ENCODE measurements at regions not wholly inside any gene's neighbourhood (a gene's known extent, or its start where the extent isn't known, plus 50 kb on each side); places are given as distances from the start of the nearest gene placed in this dataset.

GRCh38 chr5:143649937-143650621 is 161.9 kb upstream of the HMHB1 start:
- TF ChIP-seq, protein P1, sequence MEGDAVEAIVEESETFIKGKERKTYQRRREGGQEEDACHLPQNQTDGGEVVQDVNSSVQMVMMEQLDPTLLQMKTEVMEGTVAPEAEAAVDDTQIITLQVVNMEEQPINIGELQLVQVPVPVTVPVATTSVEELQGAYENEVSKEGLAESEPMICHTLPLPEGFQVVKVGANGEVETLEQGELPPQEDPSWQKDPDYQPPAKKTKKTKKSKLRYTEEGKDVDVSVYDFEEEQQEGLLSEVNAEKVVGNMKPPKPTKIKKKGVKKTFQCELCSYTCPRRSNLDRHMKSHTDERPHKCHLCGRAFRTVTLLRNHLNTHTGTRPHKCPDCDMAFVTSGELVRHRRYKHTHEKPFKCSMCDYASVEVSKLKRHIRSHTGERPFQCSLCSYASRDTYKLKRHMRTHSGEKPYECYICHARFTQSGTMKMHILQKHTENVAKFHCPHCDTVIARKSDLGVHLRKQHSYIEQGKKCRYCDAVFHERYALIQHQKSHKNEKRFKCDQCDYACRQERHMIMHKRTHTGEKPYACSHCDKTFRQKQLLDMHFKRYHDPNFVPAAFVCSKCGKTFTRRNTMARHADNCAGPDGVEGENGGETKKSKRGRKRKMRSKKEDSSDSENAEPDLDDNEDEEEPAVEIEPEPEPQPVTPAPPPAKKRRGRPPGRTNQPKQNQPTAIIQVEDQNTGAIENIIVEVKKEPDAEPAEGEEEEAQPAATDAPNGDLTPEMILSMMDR (IDR thresholded peaks at IDR 0.05), result no peak
- no peak for TF ChIP-seq POLR2A (IDR thresholded peaks at IDR 0.05)

All from body of pancreas (tissue), 4 donors.